Retinal pigment epithelial cell (primary cell): ENCODE measurements at regions not wholly inside any gene's neighbourhood (a gene's known extent, or its start where the extent isn't known, plus 50 kb on each side); places are given as distances from the start of the nearest gene placed in this dataset.

Experiments
- DNase-seq: peaks from one replicate; pipeline ENCODE4 v3.0.0-alpha.2; 2010; ENCODE audit warnings: low read depth
- H3K4me3 ChIP-seq: 2 replicates; pipeline ENCODE4 v1.5.1; 2011; ENCODE audit warnings: mild to moderate bottlenecking, low read length, control low read depth, moderate library complexity
- CTCF ChIP-seq: conservative IDR thresholded peaks from 2 replicates; pipeline ENCODE4 v1.5.1; 2011; ENCODE audit warnings: low read depth, low read length, control low read depth, inconsistent platforms

DNA sequence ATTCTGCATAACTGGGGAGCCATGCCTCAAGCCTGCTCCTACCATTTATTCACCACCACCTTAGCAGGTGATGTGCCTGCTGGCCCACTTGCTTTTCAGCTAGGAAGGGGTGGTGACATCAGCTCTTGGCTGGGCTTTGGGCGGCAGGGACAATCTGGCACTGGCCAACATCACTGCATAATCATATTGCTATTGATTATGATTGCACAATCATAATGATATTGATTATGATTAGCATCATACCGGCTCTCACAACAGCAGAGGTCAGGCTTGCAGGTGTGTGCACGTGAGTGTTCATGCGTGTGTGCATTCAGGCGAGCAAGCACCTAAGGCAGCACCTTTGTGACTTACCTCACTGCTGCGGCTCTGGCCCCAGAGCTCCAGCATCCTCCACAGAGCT, 273.8 kb downstream of the AJAP1 start:
- DNase-seq: no peak
- TF ChIP-seq CTCF: no peak

GRCh38 chr1:4924356-4924755, 269.9 kb downstream of the AJAP1 start:
- no peak overlapping the region for H3K4me3 ChIP-seq
- TF ChIP-seq CTCF: no peak
- DNase-seq: no peak

More for the DNA sequence above, 273.8 kb downstream of the AJAP1 start:
- H3K4me3 ChIP-seq: no peak overlapping the region

GRCh38 chr1:4916610-4917009, 262.2 kb downstream of the AJAP1 start:
- DNase-seq: no peak
- H3K4me3 ChIP-seq: no peak overlapping the region
- TF ChIP-seq CTCF: no peak

DNA sequence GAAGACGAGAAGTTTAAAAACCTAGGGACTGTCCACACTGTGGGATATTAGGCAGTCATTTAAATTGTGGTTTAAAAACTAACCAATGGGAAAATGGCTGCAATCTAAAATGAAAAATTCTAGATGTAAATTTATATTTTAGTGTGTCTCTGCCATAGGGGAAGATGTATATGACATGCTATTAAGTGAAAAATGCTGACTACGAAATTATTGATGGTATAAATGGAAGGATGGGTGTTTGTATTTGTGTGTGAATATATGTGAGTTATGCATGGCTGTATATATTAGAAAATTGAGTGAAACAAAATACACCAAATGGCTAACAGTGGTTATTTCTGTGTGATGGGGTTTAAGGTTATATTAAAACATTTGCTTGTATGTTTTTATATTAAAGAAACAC, 260.7 kb downstream of the AJAP1 start:
- no peak for DNase-seq
- no peak overlapping the region for H3K4me3 ChIP-seq
- no peak for TF ChIP-seq CTCF

DNA sequence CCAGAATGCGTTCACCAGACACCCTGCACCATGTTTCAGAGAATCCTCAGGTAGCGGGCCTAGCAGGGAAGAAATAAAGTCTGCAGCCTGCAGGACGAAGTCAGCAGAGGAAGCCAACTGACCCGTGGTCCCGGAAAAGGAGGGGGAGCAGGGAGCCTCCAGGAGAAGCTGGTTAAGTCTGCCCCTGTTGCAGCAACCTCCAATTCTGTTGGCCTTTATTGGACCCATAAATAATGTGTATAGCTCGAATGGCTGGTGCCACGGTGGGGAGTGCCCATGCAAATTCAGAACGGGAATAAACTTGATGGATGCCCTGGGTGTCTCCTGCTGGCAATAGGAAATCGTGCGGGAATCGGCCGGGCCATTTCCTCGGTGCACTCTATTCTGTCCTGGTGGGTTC, 254.1 kb downstream of the AJAP1 start:
- TF ChIP-seq CTCF: no peak
- no peak for DNase-seq
- H3K4me3 ChIP-seq: no peak overlapping the region

DNA sequence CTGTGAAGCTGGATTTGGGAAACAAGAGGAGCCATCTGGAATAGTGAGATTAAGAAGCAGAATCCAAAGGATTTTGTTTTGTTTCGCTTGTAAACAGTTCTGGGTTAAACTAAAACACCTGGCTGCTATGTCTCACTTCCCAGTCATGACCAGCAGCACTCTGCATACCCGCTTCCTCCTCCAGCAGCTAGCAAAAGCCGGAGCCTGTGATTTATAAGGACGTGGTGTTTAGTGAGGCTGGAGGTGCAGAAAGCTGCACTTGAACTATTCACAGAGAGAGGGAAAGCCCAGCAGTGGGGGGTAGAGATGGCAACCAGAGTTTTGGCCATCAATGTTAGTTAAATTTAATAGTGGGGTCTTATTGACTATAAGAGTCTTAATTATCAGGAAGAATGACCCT, 240.2 kb downstream of the AJAP1 start:
- no peak for TF ChIP-seq CTCF
- no peak for DNase-seq
- H3K4me3 ChIP-seq: no peak overlapping the region

- no peak overlapping the region for H3K4me3 ChIP-seq
- no peak for DNase-seq
- TF ChIP-seq CTCF: no peak
Measured at GRCh38 chr1:4880626-4881025, 226.2 kb downstream of the AJAP1 start.
